ENCODE measurements at regions not wholly inside any gene's neighbourhood (a gene's known extent, or its start where the extent isn't known, plus 50 kb on each side); places are given as distances from the start of the nearest gene placed in this dataset.
"Not testable (repeated sequence)": the region's sequence is repeated elsewhere in the genome, so short reads cannot be mapped to it uniquely, and the experiment has no call there.

DNA sequence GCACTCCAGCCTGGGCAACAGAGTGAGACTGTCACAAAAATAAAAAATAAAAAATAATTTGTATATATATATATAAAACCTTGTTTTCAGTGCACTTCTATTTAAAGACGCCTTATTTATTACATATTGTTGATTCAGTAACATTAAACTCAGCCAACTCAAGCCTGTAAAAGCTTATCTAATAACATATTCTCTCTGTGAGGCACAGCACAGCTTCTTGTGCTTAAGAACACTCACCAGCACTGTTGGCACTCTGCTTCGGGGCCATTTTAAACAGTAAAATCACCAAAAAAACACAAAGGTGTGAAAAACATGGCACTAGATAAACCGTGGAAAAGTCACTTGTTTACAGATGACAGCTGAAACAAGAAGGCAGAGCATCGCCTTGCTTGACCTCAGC, 89.0 kb upstream of the C10orf90 start:
- no peaks in the 10 kb centered on the region for H3K4me1 ChIP-seq
- intact Hi-C loops (cut with DNase I), result no loop called here
- H3K4me3 ChIP-seq, result no peak overlapping the region
- H3K36me3 ChIP-seq, result no peaks in the 10 kb centered on the region
- peaks cover 0 to 6% (median 4%) of the 10 kb centered on the region in 3 donors for H3K9me3 ChIP-seq
- DNase-seq, result no peak
- TF ChIP-seq, protein P1, sequence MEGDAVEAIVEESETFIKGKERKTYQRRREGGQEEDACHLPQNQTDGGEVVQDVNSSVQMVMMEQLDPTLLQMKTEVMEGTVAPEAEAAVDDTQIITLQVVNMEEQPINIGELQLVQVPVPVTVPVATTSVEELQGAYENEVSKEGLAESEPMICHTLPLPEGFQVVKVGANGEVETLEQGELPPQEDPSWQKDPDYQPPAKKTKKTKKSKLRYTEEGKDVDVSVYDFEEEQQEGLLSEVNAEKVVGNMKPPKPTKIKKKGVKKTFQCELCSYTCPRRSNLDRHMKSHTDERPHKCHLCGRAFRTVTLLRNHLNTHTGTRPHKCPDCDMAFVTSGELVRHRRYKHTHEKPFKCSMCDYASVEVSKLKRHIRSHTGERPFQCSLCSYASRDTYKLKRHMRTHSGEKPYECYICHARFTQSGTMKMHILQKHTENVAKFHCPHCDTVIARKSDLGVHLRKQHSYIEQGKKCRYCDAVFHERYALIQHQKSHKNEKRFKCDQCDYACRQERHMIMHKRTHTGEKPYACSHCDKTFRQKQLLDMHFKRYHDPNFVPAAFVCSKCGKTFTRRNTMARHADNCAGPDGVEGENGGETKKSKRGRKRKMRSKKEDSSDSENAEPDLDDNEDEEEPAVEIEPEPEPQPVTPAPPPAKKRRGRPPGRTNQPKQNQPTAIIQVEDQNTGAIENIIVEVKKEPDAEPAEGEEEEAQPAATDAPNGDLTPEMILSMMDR (IDR thresholded peaks at IDR 0.05), result no peak
- no peak for TF ChIP-seq POLR2A (IDR thresholded peaks at IDR 0.05)
- WGBS, 2 donors, result 66% methylated on average over 3 to 4 of the region's 4 CpGs
- peaks cover 0 to 5% (median 0%) of the 10 kb centered on the region in 4 donors for H3K27me3 ChIP-seq
- H3K27ac ChIP-seq, result no peak overlapping the region

DNA sequence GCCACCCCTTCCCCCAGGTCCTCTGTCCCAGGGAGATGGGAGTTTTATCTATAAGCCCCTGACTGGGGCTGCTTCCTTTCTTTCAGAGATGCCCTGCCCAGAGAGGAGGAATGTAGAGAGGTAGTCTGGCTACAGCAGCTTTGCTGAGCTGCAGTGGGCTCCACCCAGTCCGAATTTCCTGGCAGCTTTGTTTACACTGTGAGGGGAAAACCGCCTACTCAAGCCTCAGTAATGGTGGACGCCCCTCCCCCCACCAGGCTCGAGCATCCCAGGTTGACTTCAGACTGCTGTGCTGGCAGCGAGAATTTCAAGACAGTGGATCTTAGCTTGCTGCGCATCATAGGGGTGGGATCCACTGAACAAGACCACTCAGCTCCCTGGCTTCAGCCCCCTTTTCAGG, 96.2 kb upstream of the C10orf90 start:
- 20% methylated on average over 1 of the region's 6 CpGs; no CpG with 5 or more reads in 1 of the 2 donors for WGBS, 2 donors
- H3K9me3 ChIP-seq; intact Hi-C loops (cut with DNase I); DNase-seq; H3K4me1 ChIP-seq; H3K27ac ChIP-seq; H3K36me3 ChIP-seq; H3K27me3 ChIP-seq; H3K4me3 ChIP-seq: not testable (repeated sequence)

DNA sequence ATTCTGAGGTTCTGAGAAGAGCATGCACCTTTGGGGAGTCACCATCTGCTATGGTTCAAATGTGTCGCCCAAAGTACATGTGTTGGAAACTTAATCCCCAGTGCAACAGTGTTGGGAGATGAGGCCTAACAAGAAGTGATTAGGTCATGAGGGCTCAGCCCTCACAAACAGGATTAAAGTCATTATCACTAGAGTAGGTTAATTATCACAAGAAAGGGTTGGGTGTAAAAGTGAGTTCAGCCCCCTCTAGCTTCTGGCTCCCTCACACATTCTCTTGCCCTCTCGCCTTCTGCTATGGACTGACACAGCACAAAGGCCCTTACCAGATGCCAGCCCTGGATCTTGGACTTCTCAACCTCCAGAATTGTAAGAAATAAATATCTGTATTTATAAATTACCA, 100.3 kb upstream of the C10orf90 start:
- 80 to 90% methylated on average over 1 to 2 of the region's 2 CpGs for WGBS, 2 donors
- no peak overlapping the region for H3K4me3 ChIP-seq
- intact Hi-C loops (cut with DNase I), result no loop called here
- no peak for TF ChIP-seq POLR2A (IDR thresholded peaks at IDR 0.05)
- TF ChIP-seq, protein P1 (IDR thresholded peaks at IDR 0.05), result no peak
- no peaks in the 10 kb centered on the region for H3K9me3 ChIP-seq
- no peak for DNase-seq
- H3K27ac ChIP-seq, result no peak overlapping the region
- H3K36me3 ChIP-seq, result no peaks in the 10 kb centered on the region
- no peaks in the 10 kb centered on the region for H3K4me1 ChIP-seq
- H3K27me3 ChIP-seq, result no peaks in the 10 kb centered on the region

DNA sequence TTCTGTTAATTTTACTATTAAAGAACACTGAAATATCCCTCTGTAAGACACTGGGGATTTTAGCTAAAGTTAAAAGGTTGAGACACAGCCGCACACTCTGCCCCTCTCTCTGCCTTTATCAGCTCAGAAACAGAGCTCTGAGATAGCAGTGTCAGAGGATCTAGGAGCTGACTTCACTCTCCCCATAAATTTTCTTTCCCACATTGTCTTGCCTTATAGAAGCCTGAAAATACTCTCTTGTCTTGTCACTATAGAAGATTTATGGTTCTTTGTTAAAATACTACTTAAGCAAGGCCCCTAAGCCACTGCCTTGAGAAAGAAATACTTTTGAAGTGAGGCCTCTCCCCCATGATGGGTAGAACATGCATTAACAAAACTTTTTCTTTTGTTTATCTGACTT, 105.7 kb upstream of the C10orf90 start:
- no peaks in the 10 kb centered on the region for H3K36me3 ChIP-seq
- TF ChIP-seq, protein P1 (IDR thresholded peaks at IDR 0.05), result no peak
- no peak for TF ChIP-seq POLR2A (IDR thresholded peaks at IDR 0.05)
- intact Hi-C loops (cut with DNase I), result no loop called here

DNA sequence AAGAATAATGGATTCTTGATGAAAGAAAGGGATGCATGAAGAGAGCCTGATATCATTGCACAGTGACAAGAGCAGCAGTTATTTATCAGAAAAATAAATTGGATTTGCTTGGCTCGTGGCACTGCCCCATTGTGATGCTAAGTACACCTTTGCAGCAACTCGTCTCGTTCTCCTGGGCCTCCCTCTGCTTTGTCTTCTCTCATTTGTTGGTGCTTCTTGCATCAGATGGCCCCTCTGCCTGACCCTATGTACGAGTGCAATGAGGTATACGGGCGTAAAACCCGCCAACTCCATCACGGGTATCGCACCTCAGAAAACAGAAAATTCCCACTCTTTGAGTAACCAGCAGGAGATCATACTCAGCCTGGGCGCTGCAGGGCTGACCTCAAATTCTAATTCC, 107.2 kb upstream of the C10orf90 start:
- 67 to 80% methylated on average over 9 to 10 of the region's 10 CpGs for WGBS, 2 donors
- Histone ChIP-seq H3K9me3 (no peaks in the 10 kb centered on the region), H3K27me3 (no peaks in the 10 kb centered on the region), H3K4me1 (no peaks in the 10 kb centered on the region), H3K36me3 (no peaks in the 10 kb centered on the region), H3K4me3 (no peak overlapping the region), H3K27ac (no peak overlapping the region)
- no peak for TF ChIP-seq POLR2A (IDR thresholded peaks at IDR 0.05)
- TF ChIP-seq, protein P1 (IDR thresholded peaks at IDR 0.05), result no peak
- intact Hi-C loops (cut with DNase I), result no loop called here
- no peak for DNase-seq

More for the DNA sequence above, 105.7 kb upstream of the C10orf90 start:
- Histone ChIP-seq H3K27me3 (no peaks in the 10 kb centered on the region), H3K27ac (no peak overlapping the region), H3K9me3 (no peaks in the 10 kb centered on the region), H3K4me1 (no peaks in the 10 kb centered on the region), H3K4me3 (no peak overlapping the region)
- DNase-seq, result no peak
- 79 to 89% methylated on average over 1 of the region's 1 CpG for WGBS, 2 donors
